Head of caudate nucleus (tissue), 42 donors: ENCODE measurements at regions not wholly inside any gene's neighbourhood (a gene's known extent, or its start where the extent isn't known, plus 50 kb on each side); places are given as distances from the start of the nearest gene placed in this dataset.
A peak's percentile ranks its signal among the peaks of the same experiment; 100 is the strongest.

Experiments used
- DNase-seq, 42 donors: peaks; one replicate each; pipeline versions ENCODE4 v3.0.0 to v3.0.0-alpha.2; 2020 to 2021; ENCODE audit warnings: mixed read lengths in 7 of 42
- intact Hi-C: fragments of 100-400 bp; cut with DNase I; formaldehyde crosslinking; loops from one replicate; pipeline ENCODE4 v1.15.0; 2022

DNA sequence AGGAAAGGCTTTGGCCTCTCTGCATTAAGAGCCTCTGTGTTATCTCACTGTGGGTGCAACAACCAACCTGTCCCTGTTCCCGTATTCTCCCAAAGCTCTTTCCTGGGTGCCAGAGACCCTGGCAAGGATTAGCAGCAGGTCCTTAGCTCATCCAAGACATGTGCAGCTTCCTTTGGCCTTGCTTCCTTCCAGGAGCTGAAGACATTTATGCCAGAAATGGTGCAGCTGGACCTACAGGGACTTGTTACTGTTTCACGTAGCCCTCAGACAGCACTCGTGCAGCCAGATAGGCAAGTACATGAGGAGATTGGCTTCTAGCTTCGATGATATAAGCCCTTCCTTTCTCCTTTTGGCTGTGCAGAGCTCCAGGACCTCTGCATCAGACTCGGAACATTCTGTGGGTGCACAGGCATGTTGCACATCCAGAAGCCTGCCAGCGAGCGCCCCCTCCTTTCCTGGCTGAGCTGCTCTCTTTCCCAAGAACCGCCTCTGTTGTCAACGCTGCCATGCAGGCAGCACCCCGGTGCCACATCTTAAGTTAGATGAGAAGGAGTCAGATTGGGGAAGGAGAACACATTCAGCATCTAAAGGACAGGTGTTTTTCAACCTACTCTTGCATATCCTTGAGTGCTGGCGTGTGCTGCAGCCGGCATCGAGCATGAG, 284.5 kb upstream of the PLXNA2 start:
- intact Hi-C loops: no loop called here
- DNase-seq: peak; percentile 53 to 97 (median 82)

DNA sequence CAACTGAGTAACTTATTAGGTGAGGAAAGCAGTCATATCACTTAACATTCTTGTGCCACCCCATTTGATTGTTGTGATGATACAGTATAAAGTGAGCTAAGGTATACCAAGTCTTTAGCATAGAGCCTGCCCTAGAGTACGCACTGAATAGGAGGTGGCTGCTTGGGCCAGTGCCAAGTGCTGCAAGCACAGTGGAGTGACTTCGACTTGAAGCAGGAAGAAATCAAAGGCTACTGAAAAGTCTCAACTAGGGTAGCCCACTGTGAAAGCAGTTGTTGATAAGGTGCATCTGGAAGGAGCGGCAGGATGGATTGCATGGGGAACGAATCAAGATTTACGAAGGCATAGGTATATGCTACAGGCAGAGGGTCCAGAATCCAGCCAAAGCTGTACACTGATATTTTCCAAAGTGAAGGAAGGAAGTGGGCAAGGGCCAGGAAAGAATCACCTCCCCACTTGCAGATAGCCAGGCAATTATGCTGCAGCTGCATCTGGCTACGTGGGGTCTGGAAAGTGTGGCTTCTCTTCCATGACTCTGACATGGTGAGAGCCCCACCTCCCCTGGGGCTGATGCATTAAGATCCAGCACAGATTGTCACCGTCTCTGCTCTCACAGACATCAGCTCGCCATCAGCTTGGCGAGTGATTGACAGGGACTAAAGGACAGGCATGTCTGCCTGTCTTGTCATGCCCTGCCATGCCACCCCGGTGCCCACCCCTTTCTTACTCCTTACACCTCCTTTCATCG, 287.0 kb upstream of the PLXNA2 start:
- DNase-seq: peak in 11 of 42 donors; percentile 21 to 55 (median 32)

DNA sequence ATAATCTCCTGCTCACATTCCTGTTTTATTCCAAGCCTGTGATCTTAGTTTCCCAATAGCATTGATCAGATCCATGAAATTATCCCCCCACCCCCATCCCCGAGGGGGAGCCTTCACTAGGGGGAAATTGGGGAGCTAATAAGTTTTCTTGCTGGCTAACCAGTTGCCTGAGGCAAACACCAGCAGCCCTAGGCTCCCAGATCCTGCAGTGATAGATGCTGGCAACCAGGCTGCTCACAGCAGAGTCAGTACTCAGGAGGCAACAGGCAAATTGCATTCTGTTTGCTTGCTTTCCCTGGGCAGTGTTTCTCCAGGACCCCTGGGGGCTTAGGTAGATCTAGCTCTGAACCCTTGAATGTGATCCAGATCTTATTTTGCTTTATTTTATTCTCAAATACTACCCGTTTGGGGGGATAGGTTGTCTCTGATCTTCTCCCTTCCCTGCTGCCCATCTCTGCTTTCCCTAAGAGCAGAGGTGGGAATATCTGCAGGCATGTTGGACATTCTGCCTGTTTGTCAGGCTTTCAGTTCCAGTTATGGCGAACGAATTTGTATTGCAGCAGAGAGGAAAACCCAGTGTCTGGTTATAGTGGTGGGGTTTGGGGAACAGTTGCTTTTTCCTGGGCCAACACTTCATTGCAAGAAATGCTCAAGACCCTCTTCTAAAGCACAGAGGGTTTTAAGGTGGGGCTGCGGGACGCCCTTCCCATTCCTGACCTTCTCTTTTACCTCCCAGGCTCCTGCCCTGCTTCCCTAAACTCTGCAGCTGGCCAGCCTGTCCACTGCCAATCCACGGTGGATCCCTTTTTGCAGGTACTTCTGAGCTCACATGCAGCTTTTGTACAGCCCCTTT, 289.8 kb upstream of the PLXNA2 start:
- DNase-seq: peak in 1 of 42 donors; percentile 35
- intact Hi-C loops: no loop called here

More for the DNA sequence above, 287.0 kb upstream of the PLXNA2 start:
- intact Hi-C loops: no loop called here

DNA sequence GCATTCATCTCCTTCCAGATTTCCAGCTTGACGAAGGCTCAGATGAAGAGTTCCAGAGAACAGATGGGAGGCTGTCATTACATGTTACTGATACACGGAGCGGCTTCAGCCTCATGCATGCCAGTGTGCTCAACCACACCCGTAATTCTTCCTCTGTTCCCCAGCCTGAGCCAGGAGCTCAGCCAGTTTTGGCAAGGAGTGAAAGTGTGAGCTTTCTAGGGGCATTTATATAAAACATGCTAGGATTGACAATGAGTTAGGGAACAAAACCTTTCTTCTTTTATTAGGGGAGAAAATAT, 290.4 kb upstream of the PLXNA2 start:
- DNase-seq: peak in 1 of 42 donors; percentile 35
- intact Hi-C loops: no loop called here

DNA sequence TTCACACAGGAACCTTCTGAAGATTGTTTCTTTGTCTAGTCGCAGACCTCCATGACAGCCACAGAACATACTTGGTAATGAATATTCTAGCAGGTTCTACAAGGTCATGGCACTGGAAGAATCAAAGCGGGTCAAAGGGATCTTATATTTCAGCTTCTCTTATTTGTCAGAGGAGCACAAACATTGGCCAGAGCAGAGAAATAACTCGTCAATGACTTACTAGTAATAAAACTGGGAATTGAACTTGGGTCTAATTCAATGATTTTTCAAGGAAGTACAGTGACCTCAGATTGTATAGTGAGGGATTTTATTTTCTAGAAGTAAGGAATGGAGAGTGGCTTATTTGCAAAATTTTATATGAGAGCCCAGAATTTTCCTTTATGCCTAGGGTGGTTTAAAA, 290.8 kb upstream of the PLXNA2 start:
- intact Hi-C loops: no loop called here
- DNase-seq: peak in 1 of 42 donors; percentile 7

DNA sequence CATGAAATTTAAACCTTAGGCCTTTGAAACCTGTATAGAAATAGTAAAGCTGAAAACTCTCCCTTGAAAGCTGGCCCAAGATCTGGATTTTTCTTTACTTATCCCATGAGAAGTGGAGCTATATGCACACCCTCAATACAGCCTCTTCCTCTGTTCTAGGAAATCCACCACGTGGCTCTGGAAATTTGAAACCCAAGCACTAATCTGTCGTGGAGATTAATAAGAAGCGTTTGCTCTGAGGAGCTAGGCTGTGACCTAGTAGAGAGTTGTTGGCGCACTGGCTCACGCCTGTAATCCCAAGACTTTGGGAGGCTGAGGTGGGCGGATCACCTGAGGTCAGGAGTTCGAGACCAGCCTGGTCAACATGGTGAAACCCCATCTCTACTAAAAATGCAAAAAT, 291.3 kb upstream of the PLXNA2 start:
- intact Hi-C loops: no loop called here
- peak in 1 of 42 donors; percentile 20 for DNase-seq

DNA sequence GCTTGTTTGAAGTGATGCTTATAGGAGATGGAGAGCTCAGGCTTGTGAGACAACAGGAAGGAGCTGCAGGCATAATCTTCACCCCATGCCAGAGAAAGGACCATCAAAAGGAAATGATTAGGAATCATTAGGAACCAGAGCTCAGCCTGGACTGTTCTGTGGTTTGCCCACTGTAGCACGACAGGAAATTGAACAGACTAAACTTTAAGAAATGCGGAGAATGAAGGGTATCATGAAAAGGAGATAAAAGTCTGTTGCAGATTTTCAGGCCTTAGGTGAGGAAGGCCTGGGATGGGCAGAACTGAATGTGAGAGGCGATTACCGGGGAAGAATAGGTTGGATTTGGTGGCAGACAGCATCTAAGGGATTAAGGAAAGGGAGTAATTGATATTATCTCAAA, 292.0 kb upstream of the PLXNA2 start:
- peak in 1 of 42 donors; percentile 3 for DNase-seq
- intact Hi-C loops: no loop called here

DNA sequence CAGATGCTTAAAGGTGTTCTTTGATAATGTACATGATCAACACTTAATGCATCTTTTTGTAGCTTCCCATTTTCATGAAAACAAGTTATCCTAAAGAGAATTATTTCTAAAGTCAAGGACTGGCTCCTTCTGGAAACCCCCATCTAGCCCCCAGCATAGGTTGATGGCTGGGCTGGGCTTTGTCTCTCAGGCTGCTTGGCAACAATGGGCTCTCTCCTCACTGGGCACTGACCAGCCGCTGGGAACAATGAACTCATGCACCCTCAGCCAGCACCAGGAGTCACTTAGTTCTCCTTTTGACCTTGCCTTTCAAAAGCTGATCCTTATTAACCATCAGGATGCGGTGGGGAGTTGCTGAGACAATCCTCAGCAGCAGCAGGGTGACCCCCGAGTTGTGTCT, 293.0 kb upstream of the PLXNA2 start:
- DNase-seq: peak in 1 of 42 donors; percentile 36
- intact Hi-C loops: no loop called here

DNA sequence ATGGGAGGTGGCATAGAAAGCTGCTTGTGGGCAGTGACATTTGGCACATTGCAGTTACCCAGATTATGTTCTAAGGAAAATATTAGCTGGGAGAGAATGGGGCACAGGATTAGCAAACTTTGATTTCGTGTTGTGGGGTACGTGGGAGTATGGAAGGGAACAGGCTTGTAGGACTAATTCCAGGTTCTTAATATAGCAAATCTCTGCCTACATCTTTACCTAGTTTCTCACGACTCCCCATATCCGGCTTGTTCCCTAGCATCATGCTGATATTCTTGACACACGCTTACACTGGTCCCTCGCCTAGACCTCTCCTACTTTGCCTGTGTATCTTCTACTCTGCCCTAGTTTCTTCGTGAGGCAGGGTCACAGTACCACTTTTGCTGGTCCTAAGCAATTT, 293.9 kb upstream of the PLXNA2 start:
- DNase-seq: peak in 17 of 42 donors; percentile 6 to 64 (median 26)
- intact Hi-C loops: no loop called here

DNA sequence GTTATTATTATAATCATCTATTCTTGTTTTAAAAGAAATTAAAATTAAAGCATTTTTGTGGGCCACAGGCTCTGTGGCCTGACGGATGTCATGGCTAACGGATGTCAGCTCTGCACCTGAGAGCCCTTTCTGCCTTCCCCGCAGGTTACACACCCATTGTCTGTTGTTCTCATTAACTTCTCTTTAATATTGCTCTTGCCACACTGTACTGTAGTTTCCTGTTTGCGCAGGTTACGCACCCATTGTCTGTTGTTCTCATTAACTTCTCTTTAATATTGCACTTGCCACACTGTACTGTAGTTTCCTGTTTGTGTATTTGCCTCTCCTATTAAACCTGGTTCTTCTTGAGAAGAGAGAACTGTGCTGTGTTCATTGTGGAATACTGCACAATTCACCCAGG, 294.4 kb upstream of the PLXNA2 start:
- DNase-seq: no peak
- intact Hi-C loops: no loop called here

DNA sequence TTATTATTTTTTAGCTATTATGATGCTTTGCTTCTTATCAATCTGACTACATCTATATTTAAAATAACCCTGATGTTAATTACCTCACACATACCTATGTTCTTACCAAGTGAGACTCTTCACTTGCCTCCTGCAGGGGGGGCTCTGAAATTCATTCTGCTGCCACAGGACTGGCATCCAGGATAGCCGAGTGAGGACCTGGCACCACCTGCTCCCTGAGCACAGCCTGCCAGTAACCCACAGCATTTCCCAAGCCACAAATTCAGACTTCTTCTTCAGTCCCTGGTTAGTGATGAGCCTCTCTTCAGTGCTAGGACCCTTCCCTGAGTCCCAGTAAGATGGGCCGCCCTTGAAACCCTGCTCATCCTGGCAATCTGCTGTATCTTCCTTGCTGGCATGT, 296.5 kb upstream of the PLXNA2 start:
- intact Hi-C loops: no loop called here
- DNase-seq: no peak

DNA sequence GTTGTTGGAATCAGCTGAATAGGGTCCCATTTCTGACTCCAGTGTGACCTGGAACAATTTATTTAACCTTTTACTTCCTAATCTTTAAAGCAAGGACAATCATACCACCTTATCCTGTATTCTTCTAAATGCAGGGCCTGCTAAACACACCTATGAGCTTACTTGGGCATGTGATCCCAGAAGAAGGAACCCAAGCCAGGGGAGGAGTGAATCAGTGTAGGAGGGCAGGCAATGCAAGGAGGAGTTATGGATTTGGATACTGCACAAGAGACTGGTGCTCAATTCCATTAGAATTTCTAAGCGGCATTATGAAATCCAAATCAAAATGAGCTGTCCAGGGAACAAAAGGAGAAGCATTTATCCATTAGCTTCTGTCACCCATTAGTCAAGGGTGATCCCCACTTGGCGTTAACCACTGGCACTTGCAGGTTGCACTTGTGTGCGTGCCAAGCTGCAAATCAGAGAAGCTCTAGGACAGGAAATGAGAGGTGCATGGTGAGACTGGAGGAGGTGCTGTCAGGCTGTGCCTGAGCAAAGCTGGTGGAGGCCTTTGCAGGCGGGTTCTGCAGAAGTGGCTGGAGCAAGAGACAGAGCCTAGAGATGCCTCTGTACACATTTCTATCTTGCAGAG, 297.2 kb upstream of the PLXNA2 start:
- DNase-seq: peak in 14 of 42 donors; percentile 22 to 72 (median 35)

DNA sequence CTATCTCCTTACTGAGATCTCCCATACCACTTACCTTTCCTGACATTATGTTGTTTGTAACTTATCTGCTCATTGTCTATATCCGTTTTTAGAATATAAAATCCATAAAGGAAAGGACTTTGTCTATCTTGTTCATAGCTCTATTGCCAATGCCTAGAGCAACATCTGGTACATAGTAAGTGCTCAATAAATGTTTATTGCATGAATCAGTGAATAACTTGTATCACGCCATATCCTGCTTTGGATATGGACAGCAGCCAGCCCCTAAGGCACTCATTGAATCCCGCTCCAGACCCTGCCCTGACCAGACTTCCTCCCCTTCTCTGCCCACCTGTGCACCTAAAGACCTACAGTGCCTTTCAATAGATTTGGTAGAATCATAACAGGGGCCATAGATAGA, 298.1 kb upstream of the PLXNA2 start:
- no peak for DNase-seq
- intact Hi-C loops: no loop called here

More for the DNA sequence above, 297.2 kb upstream of the PLXNA2 start:
- intact Hi-C loops: no loop called here

DNA sequence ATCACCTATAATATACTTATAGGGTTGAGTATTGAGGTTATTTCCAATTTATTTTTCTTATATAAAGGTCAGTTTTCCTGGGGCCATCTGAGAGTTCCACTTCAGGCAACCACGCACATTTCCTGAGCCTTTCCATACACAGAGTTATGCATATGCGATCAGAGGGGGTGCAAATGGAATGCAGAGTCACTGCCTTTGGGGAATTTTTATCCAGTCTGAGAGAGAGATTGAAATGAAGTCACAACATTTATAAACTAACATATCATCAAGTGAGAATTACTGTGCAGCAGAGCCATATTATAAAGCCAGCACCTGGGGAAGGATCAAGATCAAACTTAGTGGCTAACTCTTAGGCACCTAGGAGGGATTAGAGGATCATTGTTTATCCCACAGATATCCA, 299.9 kb upstream of the PLXNA2 start:
- intact Hi-C loops: no loop called here
- no peak for DNase-seq

DNA sequence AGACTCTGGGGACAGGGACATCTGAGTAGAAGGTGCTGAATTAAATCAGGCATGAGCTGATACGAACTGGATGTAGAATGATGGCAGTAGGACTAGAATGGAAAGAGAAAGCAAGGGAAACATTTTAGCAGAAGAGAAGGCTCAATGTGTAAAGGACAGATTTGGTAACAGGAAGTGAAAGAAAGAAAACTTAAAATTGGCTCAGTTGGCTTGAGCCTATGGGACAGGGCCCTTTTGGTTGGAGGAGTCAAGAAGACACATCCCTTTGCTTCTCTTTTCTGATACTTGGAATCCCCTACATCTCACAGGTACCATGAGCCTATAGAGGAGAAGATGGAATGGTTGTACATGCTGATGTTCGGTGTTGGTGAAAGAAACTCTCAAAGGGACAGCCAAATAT, 300.6 kb upstream of the PLXNA2 start:
- intact Hi-C loops: no loop called here
- DNase-seq: no peak

DNA sequence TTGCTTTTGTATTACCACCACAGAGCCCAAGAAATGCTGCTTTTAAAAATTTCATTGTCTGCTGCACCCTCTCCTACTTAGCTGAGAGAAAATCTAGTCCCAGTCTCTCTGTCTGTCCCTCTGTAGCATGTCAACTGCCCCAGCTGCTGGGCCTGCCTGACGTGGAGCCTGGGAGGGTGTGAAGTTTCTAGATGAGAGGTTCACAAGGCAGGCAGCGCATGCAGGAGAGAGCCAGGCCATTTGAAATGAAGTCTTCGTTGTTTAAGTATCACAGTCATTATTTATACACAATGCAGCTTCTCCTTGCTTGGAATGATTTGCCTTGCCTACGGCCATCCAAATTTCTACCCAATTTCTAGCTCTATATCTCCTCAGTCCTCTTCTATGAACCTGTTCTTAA, 306.8 kb upstream of the PLXNA2 start:
- intact Hi-C loops: no loop called here
- DNase-seq: no peak

DNA sequence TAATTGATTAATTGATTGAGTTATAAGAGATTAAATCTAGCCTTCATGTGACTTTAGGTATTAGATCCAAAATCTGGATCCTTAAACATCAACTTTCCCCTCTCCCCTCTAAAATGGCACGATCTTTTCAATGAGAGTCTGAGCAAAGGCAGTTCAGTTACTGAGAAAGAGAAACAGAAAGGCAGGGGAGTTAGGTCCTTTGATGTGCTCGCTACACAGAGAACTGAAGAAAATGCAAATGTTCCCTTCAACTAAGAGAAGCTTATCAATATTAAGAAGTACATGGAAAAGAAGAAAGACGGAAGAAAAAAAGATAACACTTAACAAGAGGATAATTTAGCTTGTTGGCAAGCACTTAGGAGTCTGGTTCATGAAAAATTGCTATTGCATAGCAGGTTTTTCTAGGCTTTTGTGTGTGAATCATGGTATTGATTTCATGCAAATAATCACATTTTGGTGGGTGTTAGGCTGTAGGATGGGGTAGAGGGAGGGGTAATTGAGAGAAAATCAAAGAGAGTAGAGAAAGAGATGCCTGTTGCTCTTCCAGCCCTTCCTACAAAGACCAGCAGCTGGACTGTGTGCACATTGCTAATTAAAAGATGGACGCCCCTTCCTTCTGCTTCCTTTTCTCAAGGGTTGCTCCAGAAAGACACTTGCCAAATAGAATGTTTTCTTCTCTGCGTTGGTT, 307.6 kb upstream of the PLXNA2 start:
- intact Hi-C loops: no loop called here
- DNase-seq: no peak

DNA sequence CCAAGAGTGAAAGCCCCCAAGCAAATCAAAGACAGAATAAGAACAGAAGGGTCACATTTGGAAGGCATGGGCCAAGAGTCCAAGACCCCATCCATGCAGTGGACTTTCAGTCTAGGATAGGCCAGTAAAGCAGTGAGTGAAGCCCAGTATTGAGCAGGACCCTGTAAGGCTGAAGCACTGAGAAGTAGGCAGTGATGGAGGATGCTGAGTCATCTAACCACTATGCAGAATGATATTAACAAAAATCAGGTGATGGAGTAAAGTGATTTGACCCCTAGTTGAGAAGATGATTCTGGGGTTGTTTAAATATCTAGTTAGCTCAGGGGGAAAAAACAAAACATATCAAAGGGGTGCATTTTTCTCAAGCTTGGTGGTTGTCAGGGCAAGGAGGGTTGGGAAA, 308.7 kb upstream of the PLXNA2 start:
- intact Hi-C loops: no loop called here
- DNase-seq: no peak

DNA sequence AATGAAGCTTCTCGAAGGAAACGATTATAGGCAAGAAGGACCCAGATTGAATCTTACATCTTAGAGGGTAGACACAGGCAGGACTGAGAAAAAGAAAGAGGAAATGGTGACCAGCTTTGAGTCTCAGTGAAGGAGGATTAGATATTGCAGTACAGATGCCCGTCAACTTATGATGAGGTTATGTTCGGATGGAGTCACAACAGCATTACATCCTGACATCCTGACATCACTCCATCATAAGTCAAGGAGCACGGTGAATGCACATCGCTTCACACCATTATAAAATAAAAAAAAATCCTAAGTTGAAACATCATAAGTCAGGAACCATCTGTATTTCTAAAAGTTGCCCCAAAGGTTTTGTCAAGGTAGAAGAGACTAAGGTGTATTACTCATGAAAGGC, 312.3 kb upstream of the PLXNA2 start:
- intact Hi-C loops: no loop called here
- no peak for DNase-seq
